ENCODE measurements at regions not wholly inside any gene's neighbourhood (a gene's known extent, or its start where the extent isn't known, plus 50 kb on each side); places are given as distances from the start of the nearest gene placed in this dataset.

- Histone ChIP-seq H3K9me3 (ENCODE audit: insufficient read depth, low read depth) (peaks cover 7% of the 10 kb centered on the region; the same call in 1 of the 2 replicates), H3F3A (ENCODE audit: insufficient read depth, low read depth) (peaks cover 10% of the 10 kb centered on the region), H3K27ac (no peak overlapping the region), H3K27me3 (ENCODE audit: insufficient read depth, low read depth) (no peaks in the 10 kb centered on the region), H3K9me2 (ENCODE audit: insufficient read depth) (no peaks in the 10 kb centered on the region), H3K4me3 (no peak overlapping the region), H3K4me1 (replicated peaks; ENCODE audit: insufficient read depth) (peaks cover 25% of the 10 kb centered on the region), H2AFZ (no peak overlapping the region), H4K20me1 (ENCODE audit: insufficient read depth) (no peaks in the 10 kb centered on the region), H3K79me2 (ENCODE audit: low read depth) (no peaks in the 10 kb centered on the region), H3K36me3 (ENCODE audit: low read depth) (no peaks in the 10 kb centered on the region), H3K4me2 (peak overlapping the region; percentile 10; the same call in 1 of the 2 replicates)
- TF ChIP-seq, protein P1, sequence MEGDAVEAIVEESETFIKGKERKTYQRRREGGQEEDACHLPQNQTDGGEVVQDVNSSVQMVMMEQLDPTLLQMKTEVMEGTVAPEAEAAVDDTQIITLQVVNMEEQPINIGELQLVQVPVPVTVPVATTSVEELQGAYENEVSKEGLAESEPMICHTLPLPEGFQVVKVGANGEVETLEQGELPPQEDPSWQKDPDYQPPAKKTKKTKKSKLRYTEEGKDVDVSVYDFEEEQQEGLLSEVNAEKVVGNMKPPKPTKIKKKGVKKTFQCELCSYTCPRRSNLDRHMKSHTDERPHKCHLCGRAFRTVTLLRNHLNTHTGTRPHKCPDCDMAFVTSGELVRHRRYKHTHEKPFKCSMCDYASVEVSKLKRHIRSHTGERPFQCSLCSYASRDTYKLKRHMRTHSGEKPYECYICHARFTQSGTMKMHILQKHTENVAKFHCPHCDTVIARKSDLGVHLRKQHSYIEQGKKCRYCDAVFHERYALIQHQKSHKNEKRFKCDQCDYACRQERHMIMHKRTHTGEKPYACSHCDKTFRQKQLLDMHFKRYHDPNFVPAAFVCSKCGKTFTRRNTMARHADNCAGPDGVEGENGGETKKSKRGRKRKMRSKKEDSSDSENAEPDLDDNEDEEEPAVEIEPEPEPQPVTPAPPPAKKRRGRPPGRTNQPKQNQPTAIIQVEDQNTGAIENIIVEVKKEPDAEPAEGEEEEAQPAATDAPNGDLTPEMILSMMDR (conservative IDR thresholded peaks at IDR 0.05), result no peak
- no peak for TF ChIP-seq EZH2 (IDR thresholded peaks at IDR 0.05; ENCODE audit: low read depth)
- peak; percentile 58 to 71 for DNase-seq
- ChIA-PET POLR2A (ENCODE audit: unreplicated experiment) (interaction anchor here (0.6 kb wide), 2 partner anchors 166 to 507 kb away, joined by 3 to 9 read pairs; no protein-coding TSS in a partner anchor), CTCF (interaction anchor here (0.5 kb wide), 1 partner anchor 12 kb away, joined by 3 read pairs; no protein-coding TSS in a partner anchor)
- intact Hi-C loops (cut with micrococcal nuclease; ENCODE audit: unreplicated experiment), result loop anchor here (10.0 kb wide), 1 partner anchor 170 kb away; no protein-coding TSS in a partner anchor
- no TSS peak for BruUV-seq (replicated peaks)
Measured at GRCh38 chr3:194935061-194935460, 249.4 kb downstream of the FAM43A start.

- Histone ChIP-seq H3K4me2 (no peak overlapping the region), H3K9me3 (ENCODE audit: insufficient read depth, low read depth) (peaks cover 7% of the 10 kb centered on the region; the same call in 1 of the 2 replicates), H3K27me3 (ENCODE audit: insufficient read depth, low read depth) (no peaks in the 10 kb centered on the region), H2AFZ (no peak overlapping the region), H3K36me3 (ENCODE audit: low read depth) (no peaks in the 10 kb centered on the region), H4K20me1 (ENCODE audit: insufficient read depth) (no peaks in the 10 kb centered on the region), H3K4me1 (replicated peaks; ENCODE audit: insufficient read depth) (peaks cover 17% of the 10 kb centered on the region), H3K9me2 (ENCODE audit: insufficient read depth) (no peaks in the 10 kb centered on the region), H3K27ac (no peak overlapping the region), H3F3A (ENCODE audit: insufficient read depth, low read depth) (peaks cover 2% of the 10 kb centered on the region; the same call in 1 of the 2 replicates), H3K4me3 (no peak overlapping the region), H3K79me2 (ENCODE audit: low read depth) (no peaks in the 10 kb centered on the region)
- ChIA-PET POLR2A (ENCODE audit: unreplicated experiment) (interaction anchor here (0.6 kb wide), 1 partner anchor 506 kb away, joined by 9 read pairs; no protein-coding TSS in a partner anchor), CTCF (interaction anchor here (0.5 kb wide), 1 partner anchor 11 kb away, joined by 3 read pairs; no protein-coding TSS in a partner anchor)
- no TSS peak for BruUV-seq (replicated peaks)
- intact Hi-C loops (cut with micrococcal nuclease; ENCODE audit: unreplicated experiment), result loop anchor here (10.0 kb wide), 1 partner anchor 169 kb away; no protein-coding TSS in a partner anchor
- DNase-seq, result no peak
- TF ChIP-seq, protein P1 (conservative IDR thresholded peaks at IDR 0.05), result no peak
- TF ChIP-seq EZH2 (IDR thresholded peaks at IDR 0.05; ENCODE audit: low read depth), result no peak
Measured at GRCh38 chr3:194935632-194936470, 250.2 kb downstream of the FAM43A start.

DNA sequence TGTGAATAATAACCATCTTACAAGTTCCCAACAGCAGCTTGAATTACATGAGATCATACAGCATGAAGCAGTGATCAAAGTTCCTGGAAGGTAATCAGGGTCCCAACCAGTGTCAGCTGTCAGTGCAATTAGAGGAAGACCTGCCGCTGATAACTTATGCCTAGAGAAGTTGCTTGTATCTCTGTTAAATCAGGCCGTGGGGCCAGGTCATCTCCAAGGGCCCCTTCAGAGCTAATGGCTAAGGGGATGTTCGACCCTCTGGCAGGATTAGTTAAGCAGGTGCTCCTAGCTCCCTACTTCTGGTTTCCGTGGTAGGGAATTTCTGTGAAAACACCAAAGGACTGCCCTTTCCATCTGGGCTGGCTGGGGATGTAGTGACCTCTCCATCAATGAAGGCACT, 251.0 kb downstream of the FAM43A start:
- DNase-seq, result no peak
- intact Hi-C loops (cut with micrococcal nuclease; ENCODE audit: unreplicated experiment), result loop anchor here (10.0 kb wide), 1 partner anchor 168 kb away; no protein-coding TSS in a partner anchor
- no peaks in the 10 kb centered on the region for H3K36me3 ChIP-seq (ENCODE audit: low read depth)
- no peaks in the 10 kb centered on the region; the same call in 1 of the 2 replicates for H3F3A ChIP-seq (ENCODE audit: insufficient read depth, low read depth)
- H3K4me3 ChIP-seq, result no peak overlapping the region
- no peak overlapping the region for H3K4me2 ChIP-seq
- H4K20me1 ChIP-seq (ENCODE audit: insufficient read depth), result no peaks in the 10 kb centered on the region
- peaks cover 7% of the 10 kb centered on the region; the same call in 1 of the 2 replicates for H3K9me3 ChIP-seq (ENCODE audit: insufficient read depth, low read depth)
- peaks cover 12% of the 10 kb centered on the region for H3K4me1 ChIP-seq (replicated peaks; ENCODE audit: insufficient read depth)
- no peak overlapping the region for H2AFZ ChIP-seq
- H3K27me3 ChIP-seq (ENCODE audit: insufficient read depth, low read depth), result no peaks in the 10 kb centered on the region
- no peak overlapping the region for H3K27ac ChIP-seq
- no TSS peak for BruUV-seq (replicated peaks)
- CTCF ChIA-PET, result no interaction called here
- no peaks in the 10 kb centered on the region for H3K79me2 ChIP-seq (ENCODE audit: low read depth)
- POLR2A ChIA-PET (ENCODE audit: unreplicated experiment), result interaction anchor here (0.6 kb wide), 1 partner anchor 182 kb away, joined by 15 read pairs; no protein-coding TSS in a partner anchor
- H3K9me2 ChIP-seq (ENCODE audit: insufficient read depth), result no peaks in the 10 kb centered on the region
- TF ChIP-seq EZH2 (IDR thresholded peaks at IDR 0.05; ENCODE audit: low read depth), result no peak
- TF ChIP-seq, protein P1 (conservative IDR thresholded peaks at IDR 0.05), result no peak
